WI38 (cell line): ENCODE measurements at regions not wholly inside any gene's neighbourhood (a gene's known extent, or its start where the extent isn't known, plus 50 kb on each side); places are given as distances from the start of the nearest gene placed in this dataset.

ENCODE experiments used
- H3K4me3 ChIP-seq: 2 replicates; pipeline ENCODE4 v1.5.1; 2011; ENCODE audit warnings: low read depth, mild to moderate bottlenecking, control low read depth, low read length
- CTCF ChIP-seq: IDR thresholded peaks from 2 replicates; pipeline ENCODE4 v1.5.1; 2012; ENCODE audit warnings: low read depth, mild to moderate bottlenecking, control low read depth, low read length

GRCh38 chr15:35142578-35142977 lies 57.5 kb upstream of the NANOGP8 start:
- TF ChIP-seq CTCF = no peak
- no peak overlapping the region for H3K4me3 ChIP-seq

- H3K4me3 ChIP-seq = no peak overlapping the region
These were observed 56.8 kb upstream of the NANOGP8 start for GRCh38 chr15:35141743-35142471.

GRCh38 chr15:35139822-35140221 lies 54.7 kb upstream of the NANOGP8 start:
- no peak overlapping the region for H3K4me3 ChIP-seq
- no peak for TF ChIP-seq CTCF

More at GRCh38 chr15:35141743-35142471, 56.8 kb upstream of the NANOGP8 start:
- no peak for TF ChIP-seq CTCF

- no peak overlapping the region for H3K4me3 ChIP-seq
- TF ChIP-seq CTCF = no peak
These were observed 52.1 kb upstream of the NANOGP8 start for GRCh38 chr15:35137190-35137574.

- TF ChIP-seq CTCF = no peak
- H3K4me3 ChIP-seq = no peak overlapping the region
These were observed 51.5 kb upstream of the NANOGP8 start for GRCh38 chr15:35136321-35137189.
